SK-N-SH treated with all-trans-retinoic acid at 6 μM for 48 hours (cell line): ENCODE measurements at regions not wholly inside any gene's neighbourhood (a gene's known extent, or its start where the extent isn't known, plus 50 kb on each side); places are given as distances from the start of the nearest gene placed in this dataset.

ENCODE experiments used
- ATAC-seq: fragments of 200-7000 bp; cut with Tn5 transposase; 3 replicates; pipeline ENCODE4 v1.9.1; 2020; ENCODE audit warnings: mild to moderate bottlenecking, moderate library complexity
- ARNTL ChIP-seq: fragments of 450-650 bp; formaldehyde crosslinking; IDR thresholded peaks from 2 replicates; pipeline ENCODE4 v1.5.0; 2020; ENCODE audit warnings: low read depth, mild to moderate bottlenecking, moderate library complexity, borderline replicate concordance
- BACH2 ChIP-seq: fragments of 250-450 bp; sonication (Bioruptor Pico); IDR thresholded peaks from 2 replicates; pipeline ENCODE4 v1.9.0; 2021; ENCODE audit warnings: mild to moderate bottlenecking, borderline replicate concordance
- CSDC2 ChIP-seq: fragments of 250-450 bp; sonication (Bioruptor Pico); IDR thresholded peaks from 2 replicates; pipeline ENCODE4 v1.5.0; 2020; ENCODE audit warnings: mild to moderate bottlenecking, moderate library complexity
- GLIS3 ChIP-seq: fragments of 250-450 bp; sonication (Bioruptor Pico); IDR thresholded peaks from 2 replicates; pipeline ENCODE4 v1.5.0; 2020; ENCODE audit warnings: mild to moderate bottlenecking, moderate library complexity
- ISL1 ChIP-seq: fragments of 250-450 bp; sonication (Bioruptor Pico); IDR thresholded peaks from 2 replicates; pipeline ENCODE4 v2.1.2; 2022; ENCODE audit warnings: mild to moderate bottlenecking, moderate library complexity
- OSR1 ChIP-seq: fragments of 250-450 bp; sonication (Bioruptor Pico); IDR thresholded peaks from 2 replicates; pipeline ENCODE4 v1.8.0; 2022; ENCODE audit warnings: moderate library complexity, mild to moderate bottlenecking, inconsistent platforms
- PPARA ChIP-seq: fragments of 250-450 bp; sonication (Bioruptor Pico); IDR thresholded peaks from 2 replicates; pipeline ENCODE4 v1.5.0; 2020; ENCODE audit warnings: mild to moderate bottlenecking, borderline replicate concordance
- RARB ChIP-seq: fragments of 250-450 bp; sonication (Bioruptor Pico); IDR thresholded peaks from 2 replicates; pipeline ENCODE4 v1.8.0; 2021; ENCODE audit warnings: mild to moderate bottlenecking, moderate library complexity
- SNAI2 ChIP-seq: fragments of 250-450 bp; sonication (Bioruptor Pico); IDR thresholded peaks from 2 replicates; pipeline ENCODE4 v1.5.0; 2020; ENCODE audit warnings: mild to moderate bottlenecking, moderate library complexity
- TCF4 ChIP-seq: fragments of 250-450 bp; sonication (Bioruptor Pico); IDR thresholded peaks from 2 replicates; pipeline ENCODE4 v1.8.0; 2021; ENCODE audit warnings: mild to moderate bottlenecking, moderate library complexity, borderline replicate concordance
- TOX ChIP-seq: fragments of 250-450 bp; sonication (Bioruptor Pico); IDR thresholded peaks from 2 replicates; pipeline ENCODE4 v1.8.0; 2021; ENCODE audit warnings: mild to moderate bottlenecking, moderate library complexity, borderline replicate concordance
- ZC3H10 ChIP-seq: fragments of 250-450 bp; sonication (Bioruptor Pico); IDR thresholded peaks from 2 replicates; pipeline ENCODE4 v1.5.1; 2021; ENCODE audit warnings: mild to moderate bottlenecking, moderate library complexity
- ZFP3 ChIP-seq: fragments of 250-450 bp; sonication (Bioruptor Pico); IDR thresholded peaks from 2 replicates; pipeline ENCODE4 v1.5.0; 2020; ENCODE audit warnings: mild to moderate bottlenecking, moderate library complexity
- ZFP30 ChIP-seq: fragments of 450-650 bp; formaldehyde crosslinking; IDR thresholded peaks from 2 replicates; pipeline ENCODE4 v1.5.0; 2022; ENCODE audit warnings: mild to moderate bottlenecking, moderate library complexity
- ZNF565 ChIP-seq: fragments of 450-650 bp; formaldehyde crosslinking; conservative IDR thresholded peaks from 2 replicates; pipeline ENCODE4 v1.5.0; 2020; ENCODE audit warnings: low read depth, mild to moderate bottlenecking, moderate library complexity
- ZNF70 ChIP-seq: fragments of 450-650 bp; formaldehyde crosslinking; IDR thresholded peaks from 2 replicates; pipeline ENCODE4 v1.5.0; 2020; ENCODE audit warnings: mild to moderate bottlenecking, moderate library complexity
- ZNF8 ChIP-seq: fragments of 450-650 bp; formaldehyde crosslinking; IDR thresholded peaks from 2 replicates; pipeline ENCODE4 v1.5.0; 2020; ENCODE audit warnings: mild to moderate bottlenecking, moderate library complexity
- TF ChIP-seq, protein P1 (sequence below): fragments of 250-450 bp; sonication (Bioruptor Pico); IDR thresholded peaks from 2 replicates; pipeline ENCODE4 v1.5.1; 2020; ENCODE audit warnings: low read depth, mild to moderate bottlenecking, moderate library complexity
- TF ChIP-seq, protein P2 (sequence below): fragments of 250-450 bp; sonication (Bioruptor Pico); IDR thresholded peaks from 2 replicates; pipeline ENCODE4 v1.8.0; 2021; ENCODE audit warnings: low read depth, mild to moderate bottlenecking, moderate library complexity, borderline replicate concordance
- TF ChIP-seq, protein P3 (sequence below): fragments of 250-450 bp; sonication (Bioruptor Pico); IDR thresholded peaks from 2 replicates; pipeline ENCODE4 v1.8.0; 2020; ENCODE audit warnings: mild to moderate bottlenecking, moderate library complexity, borderline replicate concordance
- TF ChIP-seq, protein P4 (sequence below): fragments of 250-450 bp; sonication (Bioruptor Pico); IDR thresholded peaks from 2 replicates; pipeline ENCODE4 v1.5.1; 2021; ENCODE audit warnings: mild to moderate bottlenecking, moderate library complexity

DNA sequence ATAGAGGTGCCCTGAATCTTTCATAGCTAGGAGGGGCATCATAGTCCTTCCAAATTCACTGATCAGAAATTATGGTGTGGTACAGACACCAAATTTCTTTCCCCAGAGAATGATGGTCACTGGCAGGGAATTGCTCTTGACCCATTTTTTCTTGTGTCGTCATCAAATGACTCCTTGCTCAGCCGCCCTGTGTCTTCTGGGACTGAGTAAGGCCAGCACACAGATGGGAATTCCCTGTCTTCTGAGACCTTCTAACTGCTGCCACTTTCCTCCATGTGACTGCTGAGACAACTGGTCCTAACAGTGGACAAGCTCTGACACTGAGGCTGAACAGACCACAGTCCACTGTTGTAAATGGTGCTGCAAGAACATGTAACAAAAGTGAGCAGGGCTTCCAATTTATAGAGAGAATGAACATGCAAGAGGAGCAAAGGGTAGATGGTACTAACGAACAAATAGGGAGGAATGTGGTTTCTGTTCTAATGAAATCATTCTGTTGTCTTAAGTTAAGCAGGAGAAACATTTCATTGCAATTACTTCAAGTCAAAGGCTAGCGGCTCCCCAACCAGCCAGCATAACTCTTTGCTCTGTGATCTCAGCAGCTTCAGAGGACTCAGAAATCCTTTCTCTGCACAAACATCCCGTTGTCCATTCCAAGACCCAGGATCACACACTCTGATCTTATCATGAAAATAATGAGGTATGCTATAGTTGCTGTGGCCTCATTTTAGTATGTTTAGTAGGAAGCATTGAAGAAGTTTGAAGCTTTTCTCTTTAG, 235.9 kb upstream of the PRSS1 start:
- no peak for ATAC-seq

DNA sequence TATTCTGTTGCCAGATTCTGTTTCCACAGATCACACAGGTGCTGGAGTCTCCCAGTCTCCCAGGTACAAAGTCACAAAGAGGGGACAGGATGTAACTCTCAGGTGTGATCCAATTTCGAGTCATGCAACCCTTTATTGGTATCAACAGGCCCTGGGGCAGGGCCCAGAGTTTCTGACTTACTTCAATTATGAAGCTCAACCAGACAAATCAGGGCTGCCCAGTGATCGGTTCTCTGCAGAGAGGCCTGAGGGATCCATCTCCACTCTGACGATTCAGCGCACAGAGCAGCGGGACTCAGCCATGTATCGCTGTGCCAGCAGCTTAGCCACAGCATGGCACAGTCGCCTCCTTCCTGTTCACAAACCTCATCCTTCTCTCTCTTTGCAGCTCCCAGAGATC, 237.5 kb upstream of the PRSS1 start:
- ATAC-seq = no peak
- no peak for TF ChIP-seq SNAI2
- TF ChIP-seq ZNF70 (CRISPR knock-in tag) = no peak
- no peak for TF ChIP-seq TOX (CRISPR knock-in tag)
- TF ChIP-seq GLIS3 = no peak
- TF ChIP-seq TCF4 (CRISPR knock-in tag) = no peak
- TF ChIP-seq RARB = no peak
- TF ChIP-seq ARNTL (CRISPR knock-in tag) = no peak
- TF ChIP-seq, protein P1, sequence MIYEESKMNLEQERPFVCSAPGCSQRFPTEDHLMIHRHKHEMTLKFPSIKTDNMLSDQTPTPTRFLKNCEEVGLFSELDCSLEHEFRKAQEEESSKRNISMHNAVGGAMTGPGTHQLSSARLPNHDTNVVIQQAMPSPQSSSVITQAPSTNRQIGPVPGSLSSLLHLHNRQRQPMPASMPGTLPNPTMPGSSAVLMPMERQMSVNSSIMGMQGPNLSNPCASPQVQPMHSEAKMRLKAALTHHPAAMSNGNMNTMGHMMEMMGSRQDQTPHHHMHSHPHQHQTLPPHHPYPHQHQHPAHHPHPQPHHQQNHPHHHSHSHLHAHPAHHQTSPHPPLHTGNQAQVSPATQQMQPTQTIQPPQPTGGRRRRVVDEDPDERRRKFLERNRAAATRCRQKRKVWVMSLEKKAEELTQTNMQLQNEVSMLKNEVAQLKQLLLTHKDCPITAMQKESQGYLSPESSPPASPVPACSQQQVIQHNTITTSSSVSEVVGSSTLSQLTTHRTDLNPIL (CRISPR knock-in tag) = no peak
- TF ChIP-seq, protein P2, sequence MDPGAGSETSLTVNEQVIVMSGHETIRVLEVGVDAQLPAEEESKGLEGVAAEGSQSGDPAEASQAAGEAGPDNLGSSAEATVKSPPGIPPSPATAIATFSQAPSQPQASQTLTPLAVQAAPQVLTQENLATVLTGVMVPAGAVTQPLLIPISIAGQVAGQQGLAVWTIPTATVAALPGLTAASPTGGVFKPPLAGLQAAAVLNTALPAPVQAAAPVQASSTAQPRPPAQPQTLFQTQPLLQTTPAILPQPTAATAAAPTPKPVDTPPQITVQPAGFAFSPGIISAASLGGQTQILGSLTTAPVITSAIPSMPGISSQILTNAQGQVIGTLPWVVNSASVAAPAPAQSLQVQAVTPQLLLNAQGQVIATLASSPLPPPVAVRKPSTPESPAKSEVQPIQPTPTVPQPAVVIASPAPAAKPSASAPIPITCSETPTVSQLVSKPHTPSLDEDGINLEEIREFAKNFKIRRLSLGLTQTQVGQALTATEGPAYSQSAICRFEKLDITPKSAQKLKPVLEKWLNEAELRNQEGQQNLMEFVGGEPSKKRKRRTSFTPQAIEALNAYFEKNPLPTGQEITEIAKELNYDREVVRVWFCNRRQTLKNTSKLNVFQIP (CRISPR knock-in tag) = no peak
- TF ChIP-seq, protein P3, sequence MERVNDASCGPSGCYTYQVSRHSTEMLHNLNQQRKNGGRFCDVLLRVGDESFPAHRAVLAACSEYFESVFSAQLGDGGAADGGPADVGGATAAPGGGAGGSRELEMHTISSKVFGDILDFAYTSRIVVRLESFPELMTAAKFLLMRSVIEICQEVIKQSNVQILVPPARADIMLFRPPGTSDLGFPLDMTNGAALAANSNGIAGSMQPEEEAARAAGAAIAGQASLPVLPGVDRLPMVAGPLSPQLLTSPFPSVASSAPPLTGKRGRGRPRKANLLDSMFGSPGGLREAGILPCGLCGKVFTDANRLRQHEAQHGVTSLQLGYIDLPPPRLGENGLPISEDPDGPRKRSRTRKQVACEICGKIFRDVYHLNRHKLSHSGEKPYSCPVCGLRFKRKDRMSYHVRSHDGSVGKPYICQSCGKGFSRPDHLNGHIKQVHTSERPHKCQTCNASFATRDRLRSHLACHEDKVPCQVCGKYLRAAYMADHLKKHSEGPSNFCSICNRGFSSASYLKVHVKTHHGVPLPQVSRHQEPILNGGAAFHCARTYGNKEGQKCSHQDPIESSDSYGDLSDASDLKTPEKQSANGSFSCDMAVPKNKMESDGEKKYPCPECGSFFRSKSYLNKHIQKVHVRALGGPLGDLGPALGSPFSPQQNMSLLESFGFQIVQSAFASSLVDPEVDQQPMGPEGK = no peak
- no peak for TF ChIP-seq ZC3H10
- TF ChIP-seq ZFP3 = no peak
- TF ChIP-seq, protein P4, sequence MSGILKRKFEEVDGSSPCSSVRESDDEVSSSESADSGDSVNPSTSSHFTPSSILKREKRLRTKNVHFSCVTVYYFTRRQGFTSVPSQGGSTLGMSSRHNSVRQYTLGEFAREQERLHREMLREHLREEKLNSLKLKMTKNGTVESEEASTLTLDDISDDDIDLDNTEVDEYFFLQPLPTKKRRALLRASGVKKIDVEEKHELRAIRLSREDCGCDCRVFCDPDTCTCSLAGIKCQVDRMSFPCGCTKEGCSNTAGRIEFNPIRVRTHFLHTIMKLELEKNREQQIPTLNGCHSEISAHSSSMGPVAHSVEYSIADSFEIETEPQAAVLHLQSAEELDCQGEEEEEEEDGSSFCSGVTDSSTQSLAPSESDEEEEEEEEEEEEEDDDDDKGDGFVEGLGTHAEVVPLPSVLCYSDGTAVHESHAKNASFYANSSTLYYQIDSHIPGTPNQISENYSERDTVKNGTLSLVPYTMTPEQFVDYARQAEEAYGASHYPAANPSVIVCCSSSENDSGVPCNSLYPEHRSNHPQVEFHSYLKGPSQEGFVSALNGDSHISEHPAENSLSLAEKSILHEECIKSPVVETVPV (CRISPR knock-in tag) = no peak
- TF ChIP-seq CSDC2 (CRISPR knock-in tag) = no peak
- TF ChIP-seq PPARA (CRISPR knock-in tag) = no peak
- TF ChIP-seq BACH2 (CRISPR knock-in tag) = no peak
- TF ChIP-seq ZNF8 (CRISPR knock-in tag) = no peak
- no peak for TF ChIP-seq ZNF565

More for the DNA sequence above, 235.9 kb upstream of the PRSS1 start:
- TF ChIP-seq ZFP30 (CRISPR knock-in tag) (no peak), BACH2 (CRISPR knock-in tag) (no peak), TCF4 (CRISPR knock-in tag) (no peak), ZFP3 (no peak), CSDC2 (CRISPR knock-in tag) (no peak), OSR1 (CRISPR knock-in tag) (no peak), RARB (no peak), TOX (CRISPR knock-in tag) (no peak), ISL1 (CRISPR knock-in tag) (no peak), PPARA (CRISPR knock-in tag) (no peak)
- TF ChIP-seq, protein P3 = no peak
- TF ChIP-seq, protein P1 (CRISPR knock-in tag) = no peak
